Calu3 (cell line): ENCODE measurements at regions not wholly inside any gene's neighbourhood (a gene's known extent, or its start where the extent isn't known, plus 50 kb on each side); places are given as distances from the start of the nearest gene placed in this dataset.

ENCODE experiments used
- BruUV-seq: library from RNA; stranded (reverse); fragments of 400-500 nt; replicated peaks from 2 replicates; lab custom pipeline; 2021; lab: Mats Ljungman, UMichigan
- CTCF ChIA-PET: fragments of 300-600 bp; sonication (Branson Sonifier 250); formaldehyde crosslinking; loops from one replicate; lab custom pipeline; 2022; ENCODE audit warnings: antibody characterized with exemption; lab: Charles Lee
- DNase-seq: peaks from one replicate; pipeline ENCODE4 v3.0.0; 2022
- H3K27ac Mint-ChIP-seq: one replicate; pipeline ENCODE4 v1.8.0; 2022; ENCODE audit warnings: mixed read lengths; ENCODE audit not compliant: unreplicated experiment
- H3K27me3 Mint-ChIP-seq: one replicate; pipeline ENCODE4 v1.8.0; 2022; ENCODE audit warnings: mixed read lengths; ENCODE audit not compliant: unreplicated experiment
- H3K36me3 Mint-ChIP-seq: one replicate; pipeline ENCODE4 v1.8.0; 2022; ENCODE audit warnings: mild to moderate bottlenecking, moderate library complexity, mixed read lengths; ENCODE audit not compliant: insufficient read depth, unreplicated experiment
- H3K4me1 Mint-ChIP-seq: one replicate; pipeline ENCODE4 v1.8.0; 2022; ENCODE audit warnings: mild to moderate bottlenecking, low read depth, mixed read lengths; ENCODE audit not compliant: unreplicated experiment
- H3K4me3 Mint-ChIP-seq: one replicate; pipeline ENCODE4 v1.8.0; 2022; ENCODE audit warnings: mild to moderate bottlenecking, low read depth, moderate library complexity, mixed read lengths; ENCODE audit not compliant: unreplicated experiment
- H3K9me3 Mint-ChIP-seq: one replicate; pipeline ENCODE4 v1.8.0; 2022; ENCODE audit warnings: low read depth, mixed read lengths; ENCODE audit not compliant: unreplicated experiment
- CTCF ChIP-seq: fragments of 200-600 bp; IDR thresholded peaks from one replicate; pipeline ENCODE4 v1.8.0; 2022; ENCODE audit warnings: antibody characterized with exemption; ENCODE audit not compliant: unreplicated experiment
- intact Hi-C: fragments of 100-400 bp; cut with micrococcal nuclease; formaldehyde crosslinking; loops from one replicate; pipeline ENCODE4 v1.10.0; 2022; ENCODE audit not compliant: unreplicated experiment

GRCh38 chr5:9920697-9921096 lies 290.5 kb upstream of the TAS2R1 start:
- Mint-ChIP-seq H3K36me3 (peaks cover 8% of the 10 kb centered on the region), H3K27ac (no peak overlapping the region), H3K4me1 (peaks cover 19% of the 10 kb centered on the region), H3K9me3 (no peaks in the 10 kb centered on the region), H3K27me3 (no peaks in the 10 kb centered on the region), H3K4me3 (no peak overlapping the region)
- intact Hi-C loops, result no loop called here
- CTCF ChIA-PET, result no interaction called here
- TF ChIP-seq CTCF, result no peak
- BruUV-seq, result no TSS peak
- no peak for DNase-seq

- BruUV-seq, result no TSS peak
- H3K9me3 Mint-ChIP-seq, result no peaks in the 10 kb centered on the region
- no peak for DNase-seq
- H3K27me3 Mint-ChIP-seq, result no peaks in the 10 kb centered on the region
- TF ChIP-seq CTCF, result no peak
- H3K4me3 Mint-ChIP-seq, result no peak overlapping the region
- peaks cover 4% of the 10 kb centered on the region for H3K36me3 Mint-ChIP-seq
- intact Hi-C loops, result no loop called here
- CTCF ChIA-PET, result no interaction called here
- no peak overlapping the region for H3K27ac Mint-ChIP-seq
- peaks cover 6% of the 10 kb centered on the region for H3K4me1 Mint-ChIP-seq
Observed at GRCh38 chr5:9919306-9920030, 289.3 kb upstream of the TAS2R1 start.

- H3K4me3 Mint-ChIP-seq, result no peak overlapping the region
- TF ChIP-seq CTCF, result no peak
- intact Hi-C loops, result no loop called here
- H3K27me3 Mint-ChIP-seq, result no peaks in the 10 kb centered on the region
- no peak overlapping the region for H3K27ac Mint-ChIP-seq
- DNase-seq, result no peak
- H3K9me3 Mint-ChIP-seq, result no peaks in the 10 kb centered on the region
- H3K36me3 Mint-ChIP-seq, result no peaks in the 10 kb centered on the region
- no peaks in the 10 kb centered on the region for H3K4me1 Mint-ChIP-seq
- CTCF ChIA-PET, result no interaction called here
- no TSS peak for BruUV-seq
Observed at GRCh38 chr5:9905661-9906060, 275.5 kb upstream of the TAS2R1 start.

GRCh38 chr5:9903801-9904200 lies 273.6 kb upstream of the TAS2R1 start:
- CTCF ChIA-PET, result no interaction called here
- Mint-ChIP-seq H3K9me3 (no peaks in the 10 kb centered on the region), H3K27ac (no peak overlapping the region), H3K36me3 (no peaks in the 10 kb centered on the region), H3K4me3 (no peak overlapping the region), H3K27me3 (no peaks in the 10 kb centered on the region), H3K4me1 (no peaks in the 10 kb centered on the region)
- intact Hi-C loops, result no loop called here
- no TSS peak for BruUV-seq
- DNase-seq, result no peak
- TF ChIP-seq CTCF, result no peak
